HG03103 (cell line): ENCODE measurements at regions not wholly inside any gene's neighbourhood (a gene's known extent, or its start where the extent isn't known, plus 50 kb on each side); places are given as distances from the start of the nearest gene placed in this dataset.

Source experiments
- ATAC-seq: cut with Tn5 transposase; IDR thresholded peaks from one replicate; pipeline ENCODE4 v1.9.1; 2021; ENCODE audit warnings: low read depth; ENCODE audit not compliant: unreplicated experiment

- no peak for ATAC-seq
Observed at GRCh38 chr11:128407962-128408361, 179.4 kb downstream of the ETS1 start.

DNA sequence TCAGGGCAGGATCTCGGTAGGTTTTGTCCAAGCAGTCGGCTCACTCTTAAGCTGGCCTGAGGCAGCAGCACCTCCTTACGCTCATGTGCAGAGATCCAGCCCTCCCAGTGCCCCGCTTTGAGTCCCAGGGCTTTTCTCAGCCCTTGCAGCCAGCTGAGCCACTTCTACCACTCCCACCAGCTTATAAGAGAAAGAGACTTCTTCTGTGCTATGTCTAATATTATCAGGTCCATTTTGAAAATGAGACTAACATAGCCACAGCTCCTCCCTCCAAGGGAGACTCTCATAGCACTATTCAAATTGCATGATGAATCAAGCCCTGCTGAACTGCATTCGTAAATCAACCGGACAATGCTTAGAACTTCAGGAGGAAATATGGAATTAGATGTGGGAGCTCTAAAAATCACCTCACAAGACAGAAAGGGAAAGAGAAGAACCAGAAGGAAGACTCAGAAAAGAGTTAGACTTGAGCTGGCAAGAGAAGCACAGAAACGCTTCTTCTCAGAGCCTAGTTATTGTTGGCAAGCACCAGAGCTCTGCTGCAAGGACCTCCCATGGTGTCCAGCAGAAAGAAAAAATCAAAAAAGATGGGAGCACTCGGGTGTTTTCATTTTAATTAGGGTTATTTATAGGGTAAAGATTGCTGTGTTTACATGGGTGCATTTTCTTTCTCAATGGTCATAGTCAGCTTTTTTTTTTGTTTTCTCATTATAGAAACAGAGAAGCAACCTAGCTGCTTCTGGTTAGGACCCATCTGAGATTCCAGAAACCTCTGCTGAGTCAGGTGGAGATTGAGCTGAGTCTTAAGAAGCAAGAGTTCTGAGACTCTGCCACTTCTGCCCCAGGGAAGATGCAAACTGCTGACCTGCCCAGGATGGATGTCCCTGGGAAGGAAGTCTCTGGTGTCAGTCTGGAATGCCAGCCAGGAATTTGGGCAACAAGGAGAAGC is 181.4 kb downstream of the ETS1 start:
- ATAC-seq, result no peak

DNA sequence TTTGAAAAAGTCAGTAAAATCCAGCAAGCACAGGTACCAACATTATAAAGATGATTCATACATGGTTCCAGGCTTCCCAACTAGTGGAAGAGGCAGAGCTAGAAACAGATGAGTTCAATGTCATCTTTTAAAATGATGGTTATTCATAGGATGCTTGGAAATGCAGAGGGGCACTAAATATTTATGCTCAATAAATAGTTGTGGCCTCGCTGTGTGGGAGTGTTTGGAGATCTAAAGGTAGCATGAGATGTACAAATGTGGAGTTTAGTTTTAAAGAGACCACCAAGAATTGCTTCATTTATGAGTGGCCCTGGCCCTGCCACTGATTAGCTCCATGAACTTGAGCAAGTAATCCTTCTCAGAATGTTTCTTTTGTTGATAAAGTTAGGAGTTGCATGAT is 182.2 kb downstream of the ETS1 start:
- ATAC-seq, result no peak

DNA sequence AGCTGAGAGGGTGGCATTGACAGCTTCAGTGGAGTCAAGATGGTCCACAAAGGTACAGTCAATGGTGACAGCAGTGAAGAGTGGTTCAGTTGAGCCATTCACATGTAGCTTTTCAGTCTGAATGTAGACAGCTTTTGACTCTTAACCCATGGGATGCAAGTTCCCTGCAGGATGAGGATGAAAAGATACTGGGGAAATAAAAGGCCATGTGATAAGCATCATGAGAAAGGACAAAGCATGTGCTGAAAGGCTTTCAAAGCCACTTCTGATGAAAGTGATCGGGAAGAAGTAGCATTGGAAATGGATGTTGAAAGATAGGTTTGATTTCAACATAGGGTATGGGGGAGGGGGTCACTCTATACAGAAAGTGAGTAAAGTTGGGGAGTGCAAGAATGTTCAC is 182.9 kb downstream of the ETS1 start:
- ATAC-seq, result no peak

GRCh38 chr11:128400382-128401203 is 186.8 kb downstream of the ETS1 start:
- no peak for ATAC-seq

DNA sequence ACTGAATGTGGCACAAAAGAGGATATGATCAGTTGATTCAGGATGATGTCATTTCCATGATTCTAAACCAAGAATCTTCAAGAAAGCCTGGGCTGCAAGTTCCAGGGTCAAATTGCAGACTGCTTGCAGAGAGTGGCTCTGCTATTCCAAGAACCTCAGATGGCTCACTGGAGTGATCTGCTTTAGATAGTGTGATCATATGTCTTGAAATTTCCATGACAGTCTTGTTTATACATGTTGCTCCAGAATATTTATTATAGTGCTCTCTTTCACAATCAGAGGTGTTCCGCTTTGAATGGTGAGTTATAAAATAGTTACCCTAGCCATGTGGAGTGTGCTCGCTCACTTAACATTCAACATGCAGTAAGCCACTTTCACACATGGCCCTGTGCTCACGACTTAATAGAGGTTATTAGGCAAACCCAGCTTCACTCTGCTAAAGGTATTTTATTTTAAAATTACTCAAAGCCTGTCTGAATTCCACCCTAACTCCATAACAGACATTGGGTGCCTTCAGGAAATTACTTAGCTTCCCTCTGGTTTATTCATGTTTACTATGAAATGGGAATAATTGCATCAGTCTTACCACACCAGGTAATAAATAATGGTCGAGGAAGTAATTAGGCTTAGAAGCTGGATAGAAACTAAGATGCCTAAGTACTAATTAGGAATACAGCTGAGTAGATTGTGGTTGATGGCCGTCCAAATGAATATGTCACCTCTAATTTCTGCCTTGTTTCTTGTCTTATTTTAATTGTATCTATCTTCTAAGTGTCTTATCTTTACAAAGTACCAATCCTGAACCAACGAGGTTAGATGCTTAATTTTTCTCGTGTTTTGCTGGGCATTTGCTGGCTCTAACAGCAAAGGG is 187.9 kb downstream of the ETS1 start:
- peak; percentile 50 for ATAC-seq

DNA sequence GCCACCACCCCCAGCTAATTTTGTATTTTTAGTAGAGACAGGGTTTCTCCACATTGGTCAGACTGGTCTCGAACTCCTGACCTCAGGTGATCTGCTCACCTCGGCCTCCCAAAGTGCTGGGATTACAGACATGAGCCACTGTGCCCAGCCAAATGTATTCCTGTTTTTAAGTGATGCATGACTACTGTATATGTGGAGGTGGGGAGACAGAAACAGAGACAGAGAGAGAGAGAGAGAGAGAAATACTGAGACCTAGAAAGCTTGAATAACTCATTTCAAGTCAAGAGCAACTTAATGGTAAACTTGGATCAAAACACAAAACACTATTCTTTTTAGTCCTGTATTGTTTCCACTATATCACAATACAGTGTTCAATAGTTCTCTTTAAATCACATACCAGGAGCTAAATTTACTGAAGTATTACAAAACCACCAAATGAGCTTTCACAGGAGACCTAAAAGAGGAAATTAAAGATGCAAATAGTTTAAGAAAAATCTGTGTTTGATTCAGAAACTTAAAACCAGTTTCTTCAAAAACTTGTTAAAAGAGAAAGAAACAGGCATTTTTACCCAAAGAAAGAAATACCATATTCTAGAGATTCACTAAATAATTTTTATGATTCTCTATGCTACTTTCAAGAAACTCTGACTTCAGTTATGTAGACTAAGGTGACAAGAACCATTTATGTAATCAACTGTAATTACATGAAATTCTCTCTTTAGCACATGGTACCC is 188.7 kb downstream of the ETS1 start:
- ATAC-seq, result no peak

DNA sequence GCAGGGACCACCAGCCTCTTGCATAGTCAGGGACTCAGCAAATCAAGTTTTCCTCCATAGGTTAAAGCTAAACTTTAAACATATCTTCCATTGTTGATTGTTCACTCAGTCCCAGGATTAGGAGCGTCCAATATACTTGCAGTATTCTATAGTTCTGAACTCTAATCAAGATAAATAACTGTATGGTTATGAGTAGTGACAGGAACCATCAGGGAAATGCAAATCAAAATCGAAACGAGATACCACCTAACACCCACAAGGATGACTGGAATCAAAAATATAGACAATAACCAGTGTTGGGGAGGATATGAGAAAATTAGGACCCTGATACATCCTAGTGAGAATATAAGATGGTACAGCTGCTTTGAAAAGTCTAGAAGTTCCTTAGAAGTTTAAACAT is 190.0 kb downstream of the ETS1 start:
- no peak for ATAC-seq

DNA sequence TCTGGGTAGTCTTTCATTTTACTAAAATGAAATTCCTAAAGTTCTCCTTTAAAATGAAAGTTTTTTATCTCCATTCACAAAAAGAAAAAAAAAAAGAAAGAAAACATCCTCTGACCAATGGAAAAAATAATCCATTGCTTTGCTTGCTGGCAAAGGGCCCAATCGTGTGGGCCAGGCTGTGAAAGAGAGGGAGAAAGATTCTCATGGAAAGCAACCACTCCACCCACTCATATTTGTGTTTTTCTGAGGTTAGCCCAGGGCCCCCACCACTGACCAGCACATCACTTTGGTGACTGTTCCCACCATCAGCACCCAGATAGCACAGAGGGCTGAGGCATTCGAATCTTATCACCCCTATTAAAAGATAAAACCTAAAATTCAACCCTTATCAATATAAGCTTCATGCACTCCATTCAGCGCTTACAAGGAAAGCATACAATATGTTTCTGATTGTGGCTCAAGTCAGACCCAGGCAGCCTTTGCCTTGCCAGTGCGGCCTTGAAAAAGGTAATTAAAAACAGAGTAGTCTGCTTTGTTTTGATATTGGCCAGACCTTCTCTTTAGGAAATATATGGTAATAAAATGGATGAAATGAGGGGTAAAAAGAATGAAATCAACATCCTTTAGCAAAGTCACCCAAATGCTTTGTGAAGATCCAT is 192.8 kb downstream of the ETS1 start:
- no peak for ATAC-seq

DNA sequence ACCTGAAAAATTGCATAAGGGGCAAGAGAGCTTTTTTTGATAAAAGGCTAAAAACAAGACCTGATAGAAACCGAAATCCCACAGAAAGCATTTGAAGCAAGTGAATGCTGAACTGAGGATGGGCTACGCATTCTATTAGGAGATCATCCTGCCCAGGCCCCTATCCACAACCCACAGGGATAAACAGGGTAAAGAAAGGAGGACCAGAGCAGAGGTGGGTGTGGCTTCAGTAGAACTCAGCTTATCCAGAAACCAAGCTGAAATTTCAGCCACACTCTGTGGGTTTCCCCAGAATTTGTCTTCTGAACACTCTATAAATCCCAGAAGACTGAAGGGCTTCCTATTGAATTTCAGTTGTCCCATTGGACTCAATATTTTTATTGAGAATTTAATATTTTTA is 195.1 kb downstream of the ETS1 start:
- no peak for ATAC-seq

- no peak for ATAC-seq
Observed at GRCh38 chr11:128391811-128392210, 195.5 kb downstream of the ETS1 start.

DNA sequence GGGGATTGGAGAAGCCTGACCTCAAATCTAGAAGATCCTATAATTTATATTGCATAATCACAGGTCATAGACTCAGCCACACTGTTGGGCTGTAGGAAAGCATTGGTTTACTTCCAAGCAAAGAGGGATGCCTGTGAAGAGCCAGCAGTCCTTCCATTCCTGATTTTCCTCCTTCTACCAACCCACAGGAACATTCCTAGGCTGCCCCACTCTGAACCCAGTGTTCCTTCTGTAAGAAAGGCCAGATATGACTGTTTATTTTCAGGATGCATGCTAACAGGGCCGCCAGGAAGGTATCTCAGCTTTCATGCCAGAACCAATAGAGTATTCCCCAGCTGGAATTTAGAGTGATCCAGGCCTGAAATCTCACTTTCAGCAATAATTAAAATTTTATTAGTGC is 197.1 kb downstream of the ETS1 start:
- no peak for ATAC-seq

GRCh38 chr11:128389461-128389976 is 197.8 kb downstream of the ETS1 start:
- ATAC-seq, result no peak

DNA sequence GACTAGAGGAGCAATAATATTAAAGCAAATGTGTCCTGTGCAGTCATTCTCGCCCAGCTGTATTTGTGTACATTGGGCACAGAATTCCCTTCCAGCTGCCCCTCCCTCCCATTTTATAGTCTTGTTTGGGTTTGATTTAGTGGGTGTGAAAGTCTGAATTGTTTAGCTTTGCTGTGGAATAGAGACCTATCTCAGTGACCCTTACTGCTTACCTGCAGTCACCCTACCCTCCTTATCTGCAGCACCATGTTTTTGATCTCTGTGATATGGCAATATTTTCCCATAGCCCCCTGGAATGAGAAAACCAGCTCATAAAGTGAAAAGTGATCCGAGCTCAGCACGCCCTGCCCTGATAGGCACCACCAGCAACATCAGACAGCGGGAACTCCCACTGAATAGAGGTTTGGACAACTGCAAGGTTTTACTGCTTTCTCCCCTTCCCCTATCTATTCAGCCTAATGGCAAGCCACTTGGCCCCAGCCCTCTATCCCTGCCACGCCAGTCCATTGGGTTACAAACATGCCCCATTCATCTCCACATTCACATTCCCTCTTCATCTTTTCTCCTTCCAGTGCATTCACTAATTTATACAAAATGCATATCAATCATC is 199.0 kb downstream of the ETS1 start:
- no peak for ATAC-seq

DNA sequence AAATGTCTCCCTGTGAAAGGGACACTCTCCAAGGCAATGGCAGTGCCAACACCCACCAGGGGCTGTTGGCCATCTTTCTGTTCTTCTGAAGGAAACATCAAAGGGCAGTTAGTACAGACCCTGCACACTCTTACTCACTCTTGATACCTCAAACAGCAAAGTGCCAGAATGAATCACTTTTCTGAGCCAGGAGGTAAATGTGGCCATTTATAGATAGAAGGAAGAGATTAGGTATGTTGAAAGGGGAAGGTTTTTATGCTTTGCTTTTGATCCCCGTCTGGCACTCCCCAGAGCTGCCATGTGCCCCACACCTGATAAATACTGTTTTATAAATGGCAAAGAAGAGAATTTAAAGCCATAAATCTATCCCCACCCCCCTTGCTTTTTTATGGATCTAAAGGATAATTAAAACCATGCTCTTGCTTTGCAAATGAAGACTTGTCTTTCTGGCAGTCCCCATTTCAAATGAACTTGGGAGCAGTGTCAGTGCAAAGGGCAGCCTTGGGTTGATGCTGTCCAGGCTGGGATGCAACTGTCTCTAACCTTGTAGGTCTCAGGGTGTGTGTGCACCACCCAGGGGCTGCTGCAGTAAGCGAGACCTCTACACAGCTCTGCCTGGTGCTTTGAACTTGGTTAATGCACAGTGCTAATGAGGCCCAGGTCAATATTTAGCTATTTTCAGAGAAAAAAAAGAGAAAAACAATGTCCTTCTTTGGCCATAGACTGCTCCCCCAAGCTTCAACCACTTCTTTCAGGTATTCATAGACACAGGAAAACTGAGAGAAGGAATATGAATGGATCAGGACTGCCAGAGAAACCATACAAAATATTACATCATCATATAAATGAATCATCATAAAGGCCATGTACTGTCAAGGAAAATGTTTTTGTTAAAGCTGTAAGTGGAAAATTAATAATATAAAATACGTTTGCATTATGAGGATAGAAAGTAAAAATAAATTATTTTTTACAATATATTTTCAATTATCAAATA is 207.5 kb downstream of the ETS1 start:
- no peak for ATAC-seq

DNA sequence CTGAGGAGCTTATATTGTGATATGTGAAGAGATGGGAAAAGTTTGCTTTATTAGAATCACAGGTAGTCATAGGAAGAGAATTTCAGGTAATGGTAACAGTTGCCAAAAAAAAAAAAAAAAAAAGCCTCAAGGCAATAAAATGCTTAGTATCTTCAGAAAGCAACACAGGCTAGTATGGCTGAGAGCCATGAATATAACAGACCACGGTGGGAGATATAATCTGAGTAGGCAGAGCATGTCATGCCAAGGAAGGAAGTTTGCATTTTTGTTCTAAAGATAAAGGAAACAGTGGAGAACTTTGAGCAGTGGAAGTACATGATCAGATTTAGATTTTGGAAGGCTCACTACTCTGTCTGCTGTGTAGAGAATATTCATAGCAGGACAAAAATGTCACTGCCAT is 211.4 kb downstream of the ETS1 start:
- ATAC-seq, result no peak

DNA sequence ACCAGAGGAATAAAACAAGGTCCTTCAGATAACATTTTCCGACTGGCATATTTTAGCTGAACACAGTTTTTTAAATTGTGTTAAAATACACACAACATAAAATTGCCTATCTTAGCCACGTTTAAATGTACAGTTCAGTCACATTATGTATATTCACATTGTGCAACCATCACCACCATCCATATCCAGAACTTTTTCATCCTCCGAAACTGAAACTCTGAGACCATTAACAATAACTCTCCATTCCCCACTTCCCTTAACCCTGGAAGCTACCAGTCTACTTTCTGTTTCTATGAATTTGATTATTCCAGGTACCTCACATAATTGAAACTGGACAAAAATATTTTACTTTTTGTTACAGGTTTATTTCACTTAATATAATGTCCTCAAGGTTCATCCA is 213.3 kb downstream of the ETS1 start:
- no peak for ATAC-seq

DNA sequence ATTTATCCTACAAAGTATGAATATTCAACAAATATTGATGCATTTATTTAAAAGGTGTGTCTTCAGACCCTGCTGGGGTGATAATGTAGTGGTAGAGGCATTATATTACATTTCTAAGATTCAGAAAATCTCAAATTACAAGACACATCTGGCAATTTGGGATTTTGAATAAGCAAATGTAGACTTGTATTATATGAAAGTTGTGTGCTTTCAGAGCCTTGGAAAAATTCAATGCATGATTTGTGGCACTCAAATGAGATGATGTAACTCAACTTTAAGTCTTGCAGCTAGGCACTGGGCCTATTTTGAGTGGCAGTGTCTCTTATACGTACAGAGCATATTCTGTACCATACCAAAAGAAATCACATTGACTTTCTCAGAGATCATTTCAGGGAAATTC is 214.4 kb downstream of the ETS1 start:
- ATAC-seq, result no peak
